ENCODE measurements at regions not wholly inside any gene's neighbourhood (a gene's known extent, or its start where the extent isn't known, plus 50 kb on each side); places are given as distances from the start of the nearest gene placed in this dataset.

- Histone ChIP-seq H3K27ac (ENCODE audit: low read depth, low read length) (no peak overlapping the region), H3K4me1 (ENCODE audit: control insufficient read depth in 3 of 3, insufficient read depth in 3 of 3, low read length in 3 of 3) (no peaks in the 10 kb centered on the region), H3K9me3 (ENCODE audit: control insufficient read depth in 3 of 3, low read length in 3 of 3) (no peaks in the 10 kb centered on the region), H3K4me3 (ENCODE audit: low read length in 3 of 3) (no peak overlapping the region), H3K27me3 (ENCODE audit: control insufficient read depth in 3 of 3, insufficient read depth in 3 of 3, low read length in 3 of 3) (no peaks in the 10 kb centered on the region), H3K36me3 (ENCODE audit: control insufficient read depth in 3 of 3, insufficient read depth in 3 of 3, low read length in 3 of 3) (no peaks in the 10 kb centered on the region), H3K9ac (ENCODE audit: low read depth in 1 of 3, low read length in 3 of 3) (no peak overlapping the region)
Observed at GRCh38 chr2:147686365-147686764, 158.5 kb upstream of the ACVR2A start.

GRCh38 chr2:147684903-147685302 lies 159.9 kb upstream of the ACVR2A start:
- Histone ChIP-seq H3K4me1 (ENCODE audit: control insufficient read depth in 3 of 3, insufficient read depth in 3 of 3, low read length in 3 of 3) (no peaks in the 10 kb centered on the region), H3K27ac (ENCODE audit: low read depth, low read length) (no peak overlapping the region), H3K4me3 (ENCODE audit: low read length in 3 of 3) (no peak overlapping the region), H3K9me3 (ENCODE audit: control insufficient read depth in 3 of 3, low read length in 3 of 3) (no peaks in the 10 kb centered on the region), H3K36me3 (ENCODE audit: control insufficient read depth in 3 of 3, insufficient read depth in 3 of 3, low read length in 3 of 3) (no peaks in the 10 kb centered on the region), H3K9ac (ENCODE audit: low read depth in 1 of 3, low read length in 3 of 3) (no peak overlapping the region), H3K27me3 (ENCODE audit: control insufficient read depth in 3 of 3, insufficient read depth in 3 of 3, low read length in 3 of 3) (no peaks in the 10 kb centered on the region)

- Histone ChIP-seq H3K36me3 (ENCODE audit: control insufficient read depth in 3 of 3, insufficient read depth in 3 of 3, low read length in 3 of 3) (no peaks in the 10 kb centered on the region), H3K27me3 (ENCODE audit: control insufficient read depth in 3 of 3, insufficient read depth in 3 of 3, low read length in 3 of 3) (no peaks in the 10 kb centered on the region), H3K27ac (ENCODE audit: low read depth, low read length) (no peak overlapping the region), H3K9ac (ENCODE audit: low read depth in 1 of 3, low read length in 3 of 3) (no peak overlapping the region), H3K9me3 (ENCODE audit: control insufficient read depth in 3 of 3, low read length in 3 of 3) (no peaks in the 10 kb centered on the region), H3K4me1 (ENCODE audit: control insufficient read depth in 3 of 3, insufficient read depth in 3 of 3, low read length in 3 of 3) (no peaks in the 10 kb centered on the region), H3K4me3 (ENCODE audit: low read length in 3 of 3) (no peak overlapping the region)
Observed at GRCh38 chr2:147683380-147683779, 161.4 kb upstream of the ACVR2A start.

GRCh38 chr2:147681093-147681492 lies 163.7 kb upstream of the ACVR2A start:
- Histone ChIP-seq H3K27me3 (ENCODE audit: control insufficient read depth in 3 of 3, insufficient read depth in 3 of 3, low read length in 3 of 3) (no peaks in the 10 kb centered on the region), H3K27ac (ENCODE audit: low read depth, low read length) (no peak overlapping the region), H3K4me3 (ENCODE audit: low read length in 3 of 3) (no peak overlapping the region), H3K9me3 (ENCODE audit: control insufficient read depth in 3 of 3, low read length in 3 of 3) (no peaks in the 10 kb centered on the region), H3K4me1 (ENCODE audit: control insufficient read depth in 3 of 3, insufficient read depth in 3 of 3, low read length in 3 of 3) (no peaks in the 10 kb centered on the region), H3K36me3 (ENCODE audit: control insufficient read depth in 3 of 3, insufficient read depth in 3 of 3, low read length in 3 of 3) (no peaks in the 10 kb centered on the region), H3K9ac (ENCODE audit: low read depth in 1 of 3, low read length in 3 of 3) (no peak overlapping the region)

GRCh38 chr2:147679955-147680531 lies 164.8 kb upstream of the ACVR2A start:
- no peak overlapping the region for H3K9ac ChIP-seq (ENCODE audit: low read depth in 1 of 3, low read length in 3 of 3)
- H3K9me3 ChIP-seq (ENCODE audit: control insufficient read depth in 3 of 3, low read length in 3 of 3) = no peaks in the 10 kb centered on the region
- no peak overlapping the region for H3K4me3 ChIP-seq (ENCODE audit: low read length in 3 of 3)
- no peak overlapping the region for H3K27ac ChIP-seq (ENCODE audit: low read depth, low read length)
- H3K36me3 ChIP-seq (ENCODE audit: control insufficient read depth in 3 of 3, insufficient read depth in 3 of 3, low read length in 3 of 3) = no peaks in the 10 kb centered on the region
- no peaks in the 10 kb centered on the region for H3K27me3 ChIP-seq (ENCODE audit: control insufficient read depth in 3 of 3, insufficient read depth in 3 of 3, low read length in 3 of 3)
- H3K4me1 ChIP-seq (ENCODE audit: control insufficient read depth in 3 of 3, insufficient read depth in 3 of 3, low read length in 3 of 3) = no peaks in the 10 kb centered on the region

- Histone ChIP-seq H3K4me1 (ENCODE audit: control insufficient read depth in 3 of 3, insufficient read depth in 3 of 3, low read length in 3 of 3) (no peaks in the 10 kb centered on the region), H3K27ac (ENCODE audit: low read depth, low read length) (no peak overlapping the region), H3K36me3 (ENCODE audit: control insufficient read depth in 3 of 3, insufficient read depth in 3 of 3, low read length in 3 of 3) (no peaks in the 10 kb centered on the region), H3K27me3 (ENCODE audit: control insufficient read depth in 3 of 3, insufficient read depth in 3 of 3, low read length in 3 of 3) (no peaks in the 10 kb centered on the region), H3K9ac (ENCODE audit: low read depth in 1 of 3, low read length in 3 of 3) (no peak overlapping the region), H3K4me3 (ENCODE audit: low read length in 3 of 3) (no peak overlapping the region), H3K9me3 (ENCODE audit: control insufficient read depth in 3 of 3, low read length in 3 of 3) (no peaks in the 10 kb centered on the region)
Observed at GRCh38 chr2:147679191-147679954, 165.5 kb upstream of the ACVR2A start.

- Histone ChIP-seq H3K4me1 (ENCODE audit: control insufficient read depth in 3 of 3, insufficient read depth in 3 of 3, low read length in 3 of 3) (no peaks in the 10 kb centered on the region), H3K36me3 (ENCODE audit: control insufficient read depth in 3 of 3, insufficient read depth in 3 of 3, low read length in 3 of 3) (no peaks in the 10 kb centered on the region), H3K27me3 (ENCODE audit: control insufficient read depth in 3 of 3, insufficient read depth in 3 of 3, low read length in 3 of 3) (no peaks in the 10 kb centered on the region), H3K27ac (ENCODE audit: low read depth, low read length) (no peak overlapping the region), H3K4me3 (ENCODE audit: low read length in 3 of 3) (no peak overlapping the region), H3K9ac (ENCODE audit: low read depth in 1 of 3, low read length in 3 of 3) (no peak overlapping the region), H3K9me3 (ENCODE audit: control insufficient read depth in 3 of 3, low read length in 3 of 3) (no peaks in the 10 kb centered on the region)
Observed at GRCh38 chr2:147665105-147665504, 179.7 kb upstream of the ACVR2A start.

- Histone ChIP-seq H3K36me3 (ENCODE audit: control insufficient read depth in 3 of 3, insufficient read depth in 3 of 3, low read length in 3 of 3) (no peaks in the 10 kb centered on the region), H3K27me3 (ENCODE audit: control insufficient read depth in 3 of 3, insufficient read depth in 3 of 3, low read length in 3 of 3) (no peaks in the 10 kb centered on the region), H3K4me3 (ENCODE audit: low read length in 3 of 3) (no peak overlapping the region), H3K9me3 (ENCODE audit: control insufficient read depth in 3 of 3, low read length in 3 of 3) (no peaks in the 10 kb centered on the region), H3K27ac (ENCODE audit: low read depth, low read length) (no peak overlapping the region), H3K9ac (ENCODE audit: low read depth in 1 of 3, low read length in 3 of 3) (no peak overlapping the region), H3K4me1 (ENCODE audit: control insufficient read depth in 3 of 3, insufficient read depth in 3 of 3, low read length in 3 of 3) (no peaks in the 10 kb centered on the region)
Observed at GRCh38 chr2:147663962-147664361, 180.9 kb upstream of the ACVR2A start.

GRCh38 chr2:147663153-147663961 lies 181.5 kb upstream of the ACVR2A start:
- Histone ChIP-seq H3K4me1 (ENCODE audit: control insufficient read depth in 3 of 3, insufficient read depth in 3 of 3, low read length in 3 of 3) (no peaks in the 10 kb centered on the region), H3K4me3 (ENCODE audit: low read length in 3 of 3) (no peak overlapping the region), H3K27ac (ENCODE audit: low read depth, low read length) (no peak overlapping the region), H3K9ac (ENCODE audit: low read depth in 1 of 3, low read length in 3 of 3) (no peak overlapping the region), H3K36me3 (ENCODE audit: control insufficient read depth in 3 of 3, insufficient read depth in 3 of 3, low read length in 3 of 3) (no peaks in the 10 kb centered on the region), H3K9me3 (ENCODE audit: control insufficient read depth in 3 of 3, low read length in 3 of 3) (no peaks in the 10 kb centered on the region), H3K27me3 (ENCODE audit: control insufficient read depth in 3 of 3, insufficient read depth in 3 of 3, low read length in 3 of 3) (no peaks in the 10 kb centered on the region)

- Histone ChIP-seq H3K9ac (ENCODE audit: low read depth in 1 of 3, low read length in 3 of 3) (no peak overlapping the region), H3K36me3 (ENCODE audit: control insufficient read depth in 3 of 3, insufficient read depth in 3 of 3, low read length in 3 of 3) (no peaks in the 10 kb centered on the region), H3K9me3 (ENCODE audit: control insufficient read depth in 3 of 3, low read length in 3 of 3) (no peaks in the 10 kb centered on the region), H3K27ac (ENCODE audit: low read depth, low read length) (no peak overlapping the region), H3K27me3 (ENCODE audit: control insufficient read depth in 3 of 3, insufficient read depth in 3 of 3, low read length in 3 of 3) (no peaks in the 10 kb centered on the region), H3K4me1 (ENCODE audit: control insufficient read depth in 3 of 3, insufficient read depth in 3 of 3, low read length in 3 of 3) (no peaks in the 10 kb centered on the region), H3K4me3 (ENCODE audit: low read length in 3 of 3) (no peak overlapping the region)
Observed at GRCh38 chr2:147662221-147662620, 182.6 kb upstream of the ACVR2A start.

All from skeletal muscle tissue (tissue), 3 donors.